ENCODE measurements at regions not wholly inside any gene's neighbourhood (a gene's known extent, or its start where the extent isn't known, plus 50 kb on each side); places are given as distances from the start of the nearest gene placed in this dataset.

- no peak for DNase-seq
Measured at GRCh38 chr12:86860776-86861175, 604.6 kb upstream of the MGAT4C start.

- DNase-seq: no peak
Measured at GRCh38 chr12:86852451-86852850, 596.3 kb upstream of the MGAT4C start.

- DNase-seq: no peak
Measured at GRCh38 chr12:86838711-86839110, 582.5 kb upstream of the MGAT4C start.

- no peak for DNase-seq
Measured at GRCh38 chr12:86838260-86838659, 582.1 kb upstream of the MGAT4C start.

GRCh38 chr12:86837246-86837645, 581.1 kb upstream of the MGAT4C start:
- DNase-seq: no peak

GRCh38 chr12:86834217-86834616, 578.0 kb upstream of the MGAT4C start:
- no peak for DNase-seq

GRCh38 chr12:86827409-86827808, 571.2 kb upstream of the MGAT4C start:
- no peak for DNase-seq

- no peak for DNase-seq
Measured at GRCh38 chr12:86826051-86826450, 569.9 kb upstream of the MGAT4C start.

GRCh38 chr12:86801439-86801838, 545.2 kb upstream of the MGAT4C start:
- DNase-seq: no peak

GRCh38 chr12:86799616-86800015, 543.4 kb upstream of the MGAT4C start:
- no peak for DNase-seq

- no peak for DNase-seq
Measured at GRCh38 chr12:86796550-86796949, 540.4 kb upstream of the MGAT4C start.

- DNase-seq: no peak
Measured at GRCh38 chr12:86788661-86789060, 532.5 kb upstream of the MGAT4C start.

- DNase-seq: no peak
Measured at GRCh38 chr12:86787419-86787818, 531.2 kb upstream of the MGAT4C start.

GRCh38 chr12:86777325-86777724, 521.1 kb upstream of the MGAT4C start:
- DNase-seq: no peak

- no peak for DNase-seq
Measured at GRCh38 chr12:86774841-86775388, 518.7 kb upstream of the MGAT4C start.

GRCh38 chr12:86772696-86773095, 516.5 kb upstream of the MGAT4C start:
- DNase-seq: no peak

- no peak for DNase-seq
Measured at GRCh38 chr12:86770871-86771270, 514.7 kb upstream of the MGAT4C start.

GRCh38 chr12:86748894-86749293, 492.7 kb upstream of the MGAT4C start:
- DNase-seq: no peak

- DNase-seq: no peak
Measured at GRCh38 chr12:86744547-86745212, 488.5 kb upstream of the MGAT4C start.

GRCh38 chr12:86743875-86744536, 487.8 kb upstream of the MGAT4C start:
- no peak for DNase-seq

GRCh38 chr12:86741531-86741930, 485.3 kb upstream of the MGAT4C start:
- DNase-seq: no peak

GRCh38 chr12:86735851-86736250, 479.7 kb upstream of the MGAT4C start:
- DNase-seq: no peak

GRCh38 chr12:86735072-86735471, 478.9 kb upstream of the MGAT4C start:
- no peak for DNase-seq

GRCh38 chr12:86730233-86730632, 474.0 kb upstream of the MGAT4C start:
- no peak for DNase-seq

GRCh38 chr12:86729739-86730138, 473.5 kb upstream of the MGAT4C start:
- no peak for DNase-seq
